OCI-LY1 (cell line): ENCODE measurements at regions not wholly inside any gene's neighbourhood (a gene's known extent, or its start where the extent isn't known, plus 50 kb on each side); places are given as distances from the start of the nearest gene placed in this dataset.

Experiments used
- H2AFZ ChIP-seq: fragments of 200-600 bp; sonication (generic), shearing (Covaris generic); 2 replicates; pipeline ENCODE4 v1.6.0; 2014; ENCODE audit warnings: antibody characterized with exemption, mild to moderate bottlenecking, low read length
- H3F3A ChIP-seq: fragments of 200-600 bp; sonication (generic), shearing (Covaris generic); 2 replicates; pipeline ENCODE4 v1.6.0; 2014; ENCODE audit warnings: mild to moderate bottlenecking, antibody characterized with exemption, low read length, moderate library complexity; ENCODE audit not compliant: insufficient read depth
- H3K27ac ChIP-seq: fragments of 200-600 bp; sonication (generic); 2 replicates; pipeline ENCODE4 v1.5.1; 2014; ENCODE audit warnings: low read length, mixed run types, mild to moderate bottlenecking, low read depth; ENCODE audit not compliant: poor library complexity, severe bottlenecking
- H3K27me3 ChIP-seq: fragments of 200-600 bp; sonication (generic); 2 replicates; pipeline ENCODE4 v1.6.0; 2014; ENCODE audit warnings: antibody characterized with exemption, mild to moderate bottlenecking, low read length, moderate library complexity; ENCODE audit not compliant: insufficient read depth
- H3K36me3 ChIP-seq: fragments of 200-600 bp; sonication (generic); 2 replicates; pipeline ENCODE4 v1.6.1; 2014; ENCODE audit warnings: mild to moderate bottlenecking, antibody characterized with exemption, low read length, moderate library complexity, mixed read lengths; ENCODE audit not compliant: insufficient read depth
- H3K4me1 ChIP-seq: fragments of 200-600 bp; sonication (generic); 2 replicates; pipeline ENCODE4 v1.5.1; 2014; ENCODE audit warnings: mild to moderate bottlenecking, low read length, moderate library complexity; ENCODE audit not compliant: insufficient read depth, severe bottlenecking
- H3K4me2 ChIP-seq: fragments of 200-600 bp; sonication (generic), shearing (Covaris generic); 2 replicates; pipeline ENCODE4 v1.6.1; 2014; ENCODE audit warnings: low read length
- H3K4me3 ChIP-seq: fragments of 200-600 bp; sonication (generic); 2 replicates; pipeline ENCODE4 v1.5.1; 2014; ENCODE audit warnings: low read length, low read depth, mild to moderate bottlenecking, mixed read lengths; ENCODE audit not compliant: poor library complexity, severe bottlenecking
- H3K79me2 ChIP-seq: fragments of 200-600 bp; shearing (Covaris generic); 2 replicates; pipeline ENCODE4 v1.6.1; 2016; ENCODE audit warnings: mixed run types, low read length, mixed read lengths; ENCODE audit not compliant: insufficient read depth
- H3K9ac ChIP-seq: fragments of 200-600 bp; sonication (generic), shearing (Covaris generic); 2 replicates; pipeline ENCODE4 v1.6.1; 2014; ENCODE audit warnings: mild to moderate bottlenecking, low read length, mixed read lengths
- H3K9me2 ChIP-seq: fragments of 200-600 bp; sonication (generic), shearing (Covaris generic); 2 replicates; pipeline ENCODE4 v1.6.1; 2014; ENCODE audit warnings: low read depth, mild to moderate bottlenecking, low read length, mixed read lengths
- H3K9me3 ChIP-seq: fragments of 200-600 bp; shearing (Covaris generic); 2 replicates; pipeline ENCODE4 v1.6.1; 2014; ENCODE audit warnings: low read length, mixed read lengths
- H4K20me1 ChIP-seq: fragments of 200-600 bp; sonication (generic), shearing (Covaris generic); 2 replicates; pipeline ENCODE4 v1.6.0; 2016; ENCODE audit warnings: mild to moderate bottlenecking, low read length; ENCODE audit not compliant: insufficient read depth
- EZH2 ChIP-seq: fragments of 200-600 bp; sonication (generic), shearing (Covaris generic); IDR thresholded peaks from 2 replicates; pipeline ENCODE4 v1.8.0; 2017; ENCODE audit warnings: borderline replicate concordance, mixed run types, mild to moderate bottlenecking, antibody characterized with exemption, low read length, moderate library complexity, mixed read lengths
- TF ChIP-seq, protein P1 (sequence below): fragments of 200-600 bp; sonication (generic), shearing (Covaris generic); IDR thresholded peaks from 2 replicates; pipeline ENCODE4 v1.5.1; 2017; ENCODE audit warnings: mild to moderate bottlenecking, antibody characterized with exemption, low read length, moderate library complexity, mixed read lengths

DNA sequence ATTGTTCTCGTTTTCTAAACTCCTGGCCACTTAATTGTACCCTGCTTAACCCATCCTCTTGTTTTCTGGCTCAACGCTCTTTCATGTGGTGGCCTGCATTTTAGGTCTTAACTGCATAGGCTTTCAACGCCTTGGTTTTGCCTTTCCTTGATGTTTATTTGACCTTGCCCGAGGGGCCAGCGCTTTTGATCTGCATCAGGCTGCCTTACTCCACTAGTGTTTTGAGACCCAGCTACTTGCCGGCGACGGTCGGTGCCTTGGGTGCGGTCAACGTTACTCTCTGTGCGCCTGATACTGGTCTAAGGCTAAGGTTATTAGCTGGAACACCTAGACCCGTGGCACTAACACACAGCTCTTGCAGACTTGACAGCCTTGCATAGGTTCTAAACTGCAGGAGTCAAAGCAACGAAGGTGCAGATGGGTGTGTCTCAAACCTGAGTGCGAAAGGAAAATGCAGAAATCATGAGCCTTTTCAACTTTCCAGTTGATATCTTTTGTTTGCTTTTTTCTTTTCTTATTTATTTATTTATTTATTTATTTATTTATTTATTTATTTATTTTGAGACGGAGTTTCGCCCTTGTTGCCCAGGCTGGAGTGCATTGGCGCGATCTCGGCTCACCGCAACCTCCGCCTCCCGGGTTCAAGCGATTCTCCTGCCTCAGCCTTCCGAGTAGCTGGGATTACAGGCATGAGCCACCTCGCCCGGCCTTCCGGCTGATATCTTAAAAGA is 138.8 kb downstream of the HFE start:
- Histone ChIP-seq H3K27me3 (no peaks in the 10 kb centered on the region), H3K36me3 (no peaks in the 10 kb centered on the region), H3K4me2 (no peak overlapping the region), H2AFZ (no peak overlapping the region), H3K27ac (peak overlapping the region; percentile 18), H3K79me2 (no peaks in the 10 kb centered on the region), H3K4me1 (peaks cover 37% of the 10 kb centered on the region), H3K9me2 (no peaks in the 10 kb centered on the region), H3K9ac (no peak overlapping the region), H3K9me3 (peaks cover 4% of the 10 kb centered on the region; the same call in 1 of the 2 replicates), H3F3A (no peaks in the 10 kb centered on the region), H4K20me1 (no peaks in the 10 kb centered on the region), H3K4me3 (no peak overlapping the region)
- TF ChIP-seq, protein P1, sequence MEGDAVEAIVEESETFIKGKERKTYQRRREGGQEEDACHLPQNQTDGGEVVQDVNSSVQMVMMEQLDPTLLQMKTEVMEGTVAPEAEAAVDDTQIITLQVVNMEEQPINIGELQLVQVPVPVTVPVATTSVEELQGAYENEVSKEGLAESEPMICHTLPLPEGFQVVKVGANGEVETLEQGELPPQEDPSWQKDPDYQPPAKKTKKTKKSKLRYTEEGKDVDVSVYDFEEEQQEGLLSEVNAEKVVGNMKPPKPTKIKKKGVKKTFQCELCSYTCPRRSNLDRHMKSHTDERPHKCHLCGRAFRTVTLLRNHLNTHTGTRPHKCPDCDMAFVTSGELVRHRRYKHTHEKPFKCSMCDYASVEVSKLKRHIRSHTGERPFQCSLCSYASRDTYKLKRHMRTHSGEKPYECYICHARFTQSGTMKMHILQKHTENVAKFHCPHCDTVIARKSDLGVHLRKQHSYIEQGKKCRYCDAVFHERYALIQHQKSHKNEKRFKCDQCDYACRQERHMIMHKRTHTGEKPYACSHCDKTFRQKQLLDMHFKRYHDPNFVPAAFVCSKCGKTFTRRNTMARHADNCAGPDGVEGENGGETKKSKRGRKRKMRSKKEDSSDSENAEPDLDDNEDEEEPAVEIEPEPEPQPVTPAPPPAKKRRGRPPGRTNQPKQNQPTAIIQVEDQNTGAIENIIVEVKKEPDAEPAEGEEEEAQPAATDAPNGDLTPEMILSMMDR, result no peak
- no peak for TF ChIP-seq EZH2

DNA sequence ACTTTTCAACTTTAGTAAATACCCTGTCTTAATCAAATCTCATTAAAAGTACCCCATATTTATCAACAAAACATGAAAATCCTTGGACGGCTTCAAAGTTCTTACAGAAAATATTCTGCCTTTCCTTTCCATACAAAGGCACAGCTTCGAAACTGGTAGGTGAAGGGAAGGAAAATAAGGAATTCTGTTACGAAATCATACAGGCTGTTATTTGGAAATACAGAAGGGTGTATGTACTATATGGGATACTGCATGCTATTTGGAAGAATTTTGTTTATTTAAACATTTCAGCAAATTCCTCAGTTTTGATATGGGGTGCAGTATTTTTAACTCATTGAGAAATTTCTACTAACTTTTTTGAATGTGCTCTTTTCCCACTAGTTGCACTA is 138.4 kb upstream of the BTN3A2 start:
- Histone ChIP-seq H3F3A (no peaks in the 10 kb centered on the region), H3K4me1 (peaks cover 37% of the 10 kb centered on the region), H3K9me2 (no peaks in the 10 kb centered on the region), H4K20me1 (no peaks in the 10 kb centered on the region), H3K27ac (peak overlapping the region; percentile 52), H3K9ac (no peak overlapping the region; the same call in 1 of the 2 replicates), H3K9me3 (peaks cover 4% of the 10 kb centered on the region; the same call in 1 of the 2 replicates), H2AFZ (no peak overlapping the region), H3K4me2 (no peak overlapping the region), H3K4me3 (no peak overlapping the region), H3K36me3 (no peaks in the 10 kb centered on the region), H3K27me3 (no peaks in the 10 kb centered on the region), H3K79me2 (no peaks in the 10 kb centered on the region)
- TF ChIP-seq, protein P1, result no peak
- TF ChIP-seq EZH2, result no peak

DNA sequence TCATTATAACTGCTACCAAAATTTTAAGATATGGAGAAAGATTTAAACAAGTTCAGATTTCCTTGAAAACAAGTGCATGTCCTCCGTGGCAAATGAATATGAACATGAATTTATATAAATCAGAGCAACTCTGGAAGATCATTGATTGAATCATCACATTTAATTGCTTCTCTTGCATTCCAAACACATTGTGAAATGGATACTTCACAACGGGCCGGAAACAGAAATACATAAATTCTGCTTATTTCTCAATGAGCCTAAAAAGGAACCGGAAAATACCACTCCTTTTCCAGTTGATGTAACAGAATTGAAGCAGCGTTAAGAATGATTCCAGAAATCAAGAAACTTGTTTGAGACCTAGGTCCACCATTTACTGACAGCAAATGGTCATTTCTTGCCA is 134.6 kb upstream of the BTN3A2 start:
- no peaks in the 10 kb centered on the region for H3F3A ChIP-seq

More for the DNA sequence above, 134.6 kb upstream of the BTN3A2 start:
- peaks cover 40% of the 10 kb centered on the region for H3K4me1 ChIP-seq
- TF ChIP-seq, protein P1, result no peak
- H3K9me2 ChIP-seq, result no peaks in the 10 kb centered on the region
- H3K9me3 ChIP-seq, result no peaks in the 10 kb centered on the region
- H3K27me3 ChIP-seq, result no peaks in the 10 kb centered on the region
- H3K27ac ChIP-seq, result peak overlapping the region; percentile 97
- H3K9ac ChIP-seq, result no peak overlapping the region
- no peaks in the 10 kb centered on the region for H4K20me1 ChIP-seq
- no peak overlapping the region for H2AFZ ChIP-seq
- no peaks in the 10 kb centered on the region for H3K79me2 ChIP-seq
- H3K4me2 ChIP-seq, result no peak overlapping the region
- H3K36me3 ChIP-seq, result no peaks in the 10 kb centered on the region
- no peak overlapping the region for H3K4me3 ChIP-seq
